H1 (cell line): ENCODE measurements at regions not wholly inside any gene's neighbourhood (a gene's known extent, or its start where the extent isn't known, plus 50 kb on each side); places are given as distances from the start of the nearest gene placed in this dataset.

Source experiments
- CTCF ChIA-PET: fragments of 300-600 bp; sonication (Branson Sonifier 250); formaldehyde crosslinking; loops from one replicate; lab custom pipeline; 2021; ENCODE audit not compliant: partially characterized antibody; lab: Charles Lee
- POLR2A ChIA-PET: fragments of 300-600 bp; sonication (Branson Sonifier 250); formaldehyde crosslinking; loops from one replicate; lab custom pipeline; 2021; ENCODE audit warnings: inconsistent platforms; ENCODE audit not compliant: partially characterized antibody; lab: Charles Lee
- DNase-seq, 2 experiments: peaks; one replicate each; pipeline versions ENCODE4 v3.0.0 to v3.0.0-alpha.2; 2010 to 2022; ENCODE audit warnings: low spot score in 2 of 2, low read depth in 1 of 2, mixed read lengths in 1 of 2
- FAIRE-seq: peaks from 2 replicates; lab custom pipeline; 2011; peaks lifted over from hg19 to GRCh38; lab: Jason Lieb, UNC
- H2AFZ ChIP-seq: 2 replicates; pipeline ENCODE4 v1.8.1; 2012; ENCODE audit warnings: low read length, inconsistent platforms
- H2AK5ac ChIP-seq: 2 replicates; pipeline ENCODE4 v1.6.1; 2013; ENCODE audit warnings: low read depth, low read length
- H2BK120ac ChIP-seq: replicated peaks from 2 replicates; pipeline ENCODE3; 2013; ENCODE audit warnings: low read depth, low read length, inconsistent platforms
- H2BK12ac ChIP-seq: 2 replicates; pipeline ENCODE4 v1.6.1; 2013; ENCODE audit warnings: low read depth, low read length
- H2BK15ac ChIP-seq: 2 replicates; pipeline ENCODE4 v1.6.1; 2013; ENCODE audit warnings: low read length
- H2BK20ac ChIP-seq: 2 replicates; pipeline ENCODE4 v1.6.1; 2013; ENCODE audit warnings: low read length
- H2BK5ac ChIP-seq: 2 replicates; pipeline ENCODE4 v1.6.1; 2013; ENCODE audit warnings: low read depth, low read length
- H3K14ac ChIP-seq: 2 replicates; pipeline ENCODE4 v1.6.1; 2013; ENCODE audit warnings: inconsistent platforms; ENCODE audit not compliant: insufficient read length
- H3K18ac ChIP-seq: 2 replicates; pipeline ENCODE4 v1.6.1; 2013; ENCODE audit warnings: low read length; ENCODE audit errors: extremely low read depth
- H3K23ac ChIP-seq: 2 replicates; pipeline ENCODE4 v1.6.1; 2013; ENCODE audit warnings: inconsistent platforms; ENCODE audit not compliant: insufficient read length
- H3K23me2 ChIP-seq: 2 replicates; pipeline ENCODE4 v1.6.1; 2013; ENCODE audit warnings: low read depth, low read length
- H3K27ac ChIP-seq: 2 replicates; pipeline ENCODE4 v1.6.1; 2011; ENCODE audit warnings: low read depth, low read length, inconsistent platforms
- H3K27me3 ChIP-seq, 4 experiments: replicated peaks in 1 of 4; 1 replicate in 1 of 4; 2 replicates in 3 of 4; pipeline versions ENCODE4 v1.6.1 to v1.8.1; 2011 to 2013; ENCODE audit warnings: low read length in 3 of 4, mild to moderate bottlenecking in 3 of 4, inconsistent platforms in 2 of 4, mixed read lengths in 2 of 4, moderate library complexity in 1 of 4; ENCODE audit not compliant: control insufficient read depth in 3 of 4, insufficient read depth in 3 of 4; ENCODE audit errors: extremely low read depth in 1 of 4
- H3K36me3 ChIP-seq, 4 experiments: 2 replicates each; pipeline versions ENCODE4 v1.6.1 to v1.8.1; 2011 to 2013; ENCODE audit warnings: mild to moderate bottlenecking in 4 of 4, low read length in 3 of 4, moderate library complexity in 2 of 4, control low read depth in 1 of 4, inconsistent platforms in 1 of 4; ENCODE audit not compliant: insufficient read depth in 4 of 4, control insufficient read depth in 2 of 4
- H3K4ac ChIP-seq: replicated peaks from 2 replicates; pipeline ENCODE3; 2013; ENCODE audit warnings: low read length, low read depth, mixed read lengths, inconsistent platforms; ENCODE audit not compliant: insufficient read length
- H3K4me1 ChIP-seq, 4 experiments: replicated peaks in 1 of 4; 1 replicate in 1 of 4; 2 replicates in 3 of 4; pipeline versions ENCODE4 v1.6.1 to v1.8.1; 2011 to 2013; ENCODE audit warnings: low read length in 3 of 4, inconsistent platforms in 2 of 4, mixed read lengths in 1 of 4; ENCODE audit not compliant: insufficient read depth in 4 of 4, control insufficient read depth in 3 of 4
- H3K4me2 ChIP-seq, 2 experiments: 2 replicates each; pipeline versions ENCODE4 v1.6.1 to v1.8.1; 2011 to 2013; ENCODE audit warnings: low read depth in 2 of 2, low read length in 2 of 2, control low read depth in 1 of 2, inconsistent platforms in 1 of 2, mild to moderate bottlenecking in 1 of 2; ENCODE audit not compliant: insufficient read depth in 1 of 2
- H3K4me3 ChIP-seq, 4 experiments: fragments of 200-600, 300-600 bp in 1 of 4; sonication (generic), shearing (Covaris generic), sonication (Bioruptor Twin) in 1 of 4; 2 replicates each; pipeline versions ENCODE4 v1.5.1 to v1.8.1; 2011 to 2016; ENCODE audit warnings: low read length in 4 of 4, low read depth in 3 of 4, control low read depth in 2 of 4, inconsistent platforms in 2 of 4, mild to moderate bottlenecking in 2 of 4, mixed read lengths in 1 of 4, moderate library complexity in 1 of 4; ENCODE audit not compliant: insufficient read depth in 2 of 4; ENCODE audit errors: extremely low read depth in 1 of 4
- H3K56ac ChIP-seq: replicated peaks from 2 replicates; pipeline ENCODE3; 2013; ENCODE audit warnings: low read depth, mild to moderate bottlenecking, mixed read lengths, low read length, inconsistent platforms; ENCODE audit not compliant: insufficient read length
- H3K79me1 ChIP-seq: 2 replicates; pipeline ENCODE4 v1.6.1; 2013; ENCODE audit warnings: low read depth, low read length, control low read depth
- H3K79me2 ChIP-seq, 2 experiments: 2 replicates each; pipeline versions ENCODE4 v1.6.1 to v1.8.1; 2012 to 2013; ENCODE audit warnings: low read length in 2 of 2, mild to moderate bottlenecking in 2 of 2, inconsistent platforms in 1 of 2; ENCODE audit not compliant: insufficient read depth in 2 of 2, control insufficient read depth in 1 of 2
- H3K9ac ChIP-seq, 4 experiments: replicated peaks in 1 of 4; 1 replicate in 1 of 4; 2 replicates in 3 of 4; pipeline versions ENCODE4 v1.6.1 to v1.8.1; 2011 to 2013; ENCODE audit warnings: low read depth in 3 of 4, low read length in 3 of 4, control low read depth in 2 of 4, mild to moderate bottlenecking in 2 of 4, moderate library complexity in 2 of 4, inconsistent platforms in 1 of 4; ENCODE audit errors: extremely low read depth in 1 of 4
- H3K9me3 ChIP-seq, 2 experiments: 2 replicates each; pipeline versions ENCODE4 v1.6.1 to v1.8.1; 2012 to 2013; ENCODE audit warnings: mild to moderate bottlenecking in 2 of 2, moderate library complexity in 2 of 2, control low read depth in 1 of 2, inconsistent platforms in 1 of 2, low read depth in 1 of 2, low read length in 1 of 2, mixed read lengths in 1 of 2; ENCODE audit not compliant: insufficient read depth in 2 of 2
- H4K20me1 ChIP-seq, 2 experiments: replicated peaks in 1 of 2; 2 replicates each; pipeline versions ENCODE3 to v1.8.1; 2011 to 2013; ENCODE audit warnings: inconsistent platforms in 2 of 2, low read length in 2 of 2, mild to moderate bottlenecking in 1 of 2; ENCODE audit not compliant: insufficient read depth in 2 of 2, control insufficient read depth in 1 of 2
- H4K5ac ChIP-seq: 2 replicates; pipeline ENCODE4 v1.6.1; 2013; ENCODE audit warnings: low read length, low read depth, mixed read lengths, inconsistent platforms; ENCODE audit not compliant: insufficient read length
- H4K8ac ChIP-seq: 2 replicates; pipeline ENCODE4 v1.8.0; 2013; ENCODE audit warnings: mild to moderate bottlenecking, moderate library complexity, low read length, inconsistent platforms; ENCODE audit not compliant: insufficient read depth; ENCODE audit errors: extremely low read depth
- H4K91ac ChIP-seq: replicated peaks from 2 replicates; pipeline ENCODE3; 2013; ENCODE audit warnings: low read length, mixed read lengths, inconsistent platforms; ENCODE audit not compliant: insufficient read length
- ATF2 ChIP-seq: IDR thresholded peaks from 2 replicates; pipeline ENCODE4 v1.6.1; 2012; ENCODE audit warnings: low read length, inconsistent platforms
- CTBP2 ChIP-seq: IDR thresholded peaks from 2 replicates; pipeline ENCODE4 v1.7.0; 2011; ENCODE audit warnings: borderline replicate concordance, mild to moderate bottlenecking, moderate library complexity, mixed read lengths, low read length; ENCODE audit not compliant: insufficient read depth, insufficient read length
- E2F6 ChIP-seq: IDR thresholded peaks from 2 replicates; pipeline ENCODE4 v1.6.1; 2012; ENCODE audit warnings: inconsistent platforms
- FOSL1 ChIP-seq: IDR thresholded peaks from 2 replicates; pipeline ENCODE4 v1.6.1; 2011; ENCODE audit warnings: mild to moderate bottlenecking, low read depth, low read length, moderate library complexity; ENCODE audit not compliant: insufficient read depth
- KDM4A ChIP-seq: IDR thresholded peaks from one replicate; pipeline ENCODE4 v1.7.1; 2012; ENCODE audit warnings: low read depth, mild to moderate bottlenecking, moderate library complexity, low read length, inconsistent platforms; ENCODE audit not compliant: severe bottlenecking
- NANOG ChIP-seq: IDR thresholded peaks from 2 replicates; pipeline ENCODE4 v1.6.1; 2011; ENCODE audit warnings: low read length, low read depth, mild to moderate bottlenecking, inconsistent platforms; ENCODE audit not compliant: insufficient read depth, poor library complexity, severe bottlenecking
- POLR2A ChIP-seq, 2 experiments: IDR thresholded peaks; 1 replicate in 1 of 2; 2 replicates in 1 of 2; pipeline ENCODE4 v1.6.1; 2011; ENCODE audit warnings: low read depth in 2 of 2, low read length in 2 of 2, mild to moderate bottlenecking in 2 of 2; ENCODE audit errors: control extremely low read depth in 1 of 2
- POU5F1 ChIP-seq: IDR thresholded peaks from 2 replicates; pipeline ENCODE4 v1.6.1; 2011; ENCODE audit warnings: low read depth, mild to moderate bottlenecking, low read length, moderate library complexity
- RXRA ChIP-seq: IDR thresholded peaks from 2 replicates; pipeline ENCODE4 v1.6.1; 2011; ENCODE audit warnings: low read depth, mild to moderate bottlenecking, low read length, moderate library complexity; ENCODE audit not compliant: insufficient read depth
- SP4 ChIP-seq: IDR thresholded peaks from 2 replicates; pipeline ENCODE4 v1.6.1; 2012; ENCODE audit warnings: low read length, inconsistent platforms
- TAF7 ChIP-seq: optimal IDR thresholded peaks from 2 replicates; pipeline ENCODE3; 2011; ENCODE audit warnings: low read depth, mild to moderate bottlenecking, inconsistent platforms, low read length, moderate library complexity, borderline replicate concordance
- TBP ChIP-seq: IDR thresholded peaks from 2 replicates; pipeline ENCODE4 v1.6.1; 2011; ENCODE audit warnings: low read depth, low read length, improper control_type of control experiment
- TCF12 ChIP-seq: IDR thresholded peaks from 2 replicates; pipeline ENCODE4 v1.6.1; 2011; ENCODE audit warnings: low read depth, mild to moderate bottlenecking, low read length
- WGBS, 2 experiments: shearing (Covaris generic) in 1 of 2; methylation state at CpG; one replicate each; pipeline versions ENCODE4 v1.1.6 to v1.1.7; 2013 to 2015; ENCODE audit warnings: low lambda C conversion rate in 2 of 2, mixed read lengths in 2 of 2, inconsistent platforms in 1 of 2, low coverage in 1 of 2, missing lambda C conversion rate in 1 of 2; ENCODE audit not compliant: insufficient replicate concordance in 2 of 2, insufficient coverage in 1 of 2, insufficient read length in 1 of 2; ENCODE audit errors: extremely low coverage in 1 of 2, missing lambda C conversion rate in 1 of 2; 5-methylcytosine and 5-hydroxymethylcytosine counted together

GRCh38 chr10:131422731-131423130, 111.2 kb upstream of the TCERG1L start:
- no peak overlapping the region for H2BK120ac ChIP-seq
- H3K14ac ChIP-seq = no peak overlapping the region
- H2BK20ac ChIP-seq = no peak overlapping the region
- H2BK5ac ChIP-seq = no peak overlapping the region
- H2BK15ac ChIP-seq = no peak overlapping the region
- H3K4me3 ChIP-seq = no peak overlapping the region
- no peak overlapping the region for H3K9ac ChIP-seq
- H3K4me2 ChIP-seq = no peak overlapping the region
- ChIA-PET CTCF (no interaction called here), POLR2A (no interaction called here)
- H3K9me3 ChIP-seq = no peaks in the 10 kb centered on the region
- no peak overlapping the region for H3K56ac ChIP-seq
- peaks cover 0 to 3% (median 2%) of the 10 kb centered on the region in 4 experiments; a peak in 1 of 7 replicates for H3K4me1 ChIP-seq
- no peak overlapping the region for H3K27ac ChIP-seq
- no peak overlapping the region for H2AK5ac ChIP-seq
- no peaks in the 10 kb centered on the region for H4K20me1 ChIP-seq
- FAIRE-seq (no peak), DNase-seq (no peak)
- H3K79me1 ChIP-seq = no peaks in the 10 kb centered on the region; the same call in 1 of the 2 replicates
- H3K4ac ChIP-seq = no peak overlapping the region
- H3K79me2 ChIP-seq = no peaks in the 10 kb centered on the region
- no peak overlapping the region for H4K8ac ChIP-seq
- no peak overlapping the region for H3K18ac ChIP-seq
- H3K23me2 ChIP-seq = no peaks in the 10 kb centered on the region
- no peak overlapping the region for H2AFZ ChIP-seq
- no peak overlapping the region for H4K5ac ChIP-seq
- H3K27me3 ChIP-seq = no peaks in the 10 kb centered on the region
- H2BK12ac ChIP-seq = no peak overlapping the region
- H3K36me3 ChIP-seq = no peaks in the 10 kb centered on the region
- no peak overlapping the region for H3K23ac ChIP-seq
- WGBS, 2 experiments = 86% methylated on average over 10 of the region's 10 CpGs; no CpG with 5 or more reads in 1 of the 2 experiments
- H4K91ac ChIP-seq = no peak overlapping the region
- TF ChIP-seq NANOG (no peak), RXRA (no peak), CTBP2 (no peak), TCF12 (no peak), KDM4A (no peak), ATF2 (no peak), SP4 (no peak), E2F6 (no peak), TAF7 (no peak), POU5F1 (no peak), POLR2A (IDR thresholded peaks at IDR 0.05; ENCODE audit: control extremely low read depth in 1 of 2, low read depth in 2 of 2, low read length in 2 of 2) (no peak), TBP (no peak), FOSL1 (no peak)
